ENCODE measurements at regions not wholly inside any gene's neighbourhood (a gene's known extent, or its start where the extent isn't known, plus 50 kb on each side); places are given as distances from the start of the nearest gene placed in this dataset.
"Not testable (repeated sequence)": the region's sequence is repeated elsewhere in the genome, so short reads cannot be mapped to it uniquely, and the experiment has no call there.

DNA sequence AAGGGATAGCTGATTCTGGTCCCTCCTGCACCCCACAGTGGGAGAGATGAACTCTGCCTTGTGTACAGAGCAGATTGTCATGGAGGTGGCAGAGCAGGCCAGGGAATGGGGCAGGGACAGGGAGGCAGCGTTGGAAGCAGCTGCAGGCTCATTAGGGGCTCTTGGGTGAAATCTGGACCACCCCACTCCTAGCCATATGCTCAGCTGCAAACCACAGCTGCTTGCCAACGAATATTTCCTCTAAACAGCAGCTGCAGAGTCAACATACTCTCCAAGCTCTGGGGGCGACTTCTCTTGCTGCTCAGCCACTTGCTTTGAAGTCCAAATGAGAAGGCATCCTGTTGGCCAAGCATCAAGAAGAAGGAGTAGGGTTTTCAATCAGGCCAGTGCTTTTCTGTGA is 302.3 kb upstream of the AUTS2 start:
- DNase-seq (ENCODE audit: low read depth in 2 of 2), result no peak

DNA sequence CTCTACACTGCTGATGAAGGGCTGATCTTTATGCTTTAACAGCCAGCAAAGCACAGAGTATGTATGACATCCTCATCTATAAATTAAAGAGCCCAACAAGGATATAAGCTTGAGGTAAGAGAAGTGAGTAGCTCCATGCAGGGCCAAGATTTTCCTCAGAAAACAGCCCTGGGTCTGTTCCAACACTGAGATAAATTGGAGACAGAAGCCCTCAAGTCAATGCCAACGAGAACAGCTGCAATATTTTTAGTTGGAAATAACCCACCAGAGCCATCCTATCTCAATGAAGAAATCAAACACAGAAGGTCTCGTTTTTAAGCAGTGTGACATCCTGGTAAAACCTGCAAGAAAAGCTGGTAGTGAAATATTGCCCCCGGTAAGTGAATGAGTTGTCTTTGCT is 297.0 kb upstream of the AUTS2 start:
- no peak for DNase-seq (ENCODE audit: low read depth in 2 of 2)

DNA sequence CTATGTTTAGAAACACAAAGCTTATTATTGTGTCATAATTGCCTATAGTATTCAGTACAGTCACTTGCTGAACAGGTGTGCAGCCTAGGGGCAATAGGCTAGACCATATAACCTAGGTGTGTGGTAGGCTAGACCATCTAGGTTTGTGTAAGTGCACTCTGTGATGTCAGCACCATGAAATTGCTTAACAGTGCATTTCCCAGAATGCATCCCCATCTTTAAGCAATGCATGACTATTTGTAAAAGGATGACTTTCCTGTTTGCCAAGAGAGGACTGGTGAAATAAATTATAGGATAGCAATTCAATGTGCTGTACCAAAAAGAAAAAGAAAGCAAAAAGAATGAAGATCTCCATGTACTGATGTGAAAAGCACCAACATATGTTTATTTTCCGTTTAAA is 288.7 kb upstream of the AUTS2 start:
- DNase-seq (ENCODE audit: low read depth in 2 of 2), result peak; percentile 9 to 12

DNA sequence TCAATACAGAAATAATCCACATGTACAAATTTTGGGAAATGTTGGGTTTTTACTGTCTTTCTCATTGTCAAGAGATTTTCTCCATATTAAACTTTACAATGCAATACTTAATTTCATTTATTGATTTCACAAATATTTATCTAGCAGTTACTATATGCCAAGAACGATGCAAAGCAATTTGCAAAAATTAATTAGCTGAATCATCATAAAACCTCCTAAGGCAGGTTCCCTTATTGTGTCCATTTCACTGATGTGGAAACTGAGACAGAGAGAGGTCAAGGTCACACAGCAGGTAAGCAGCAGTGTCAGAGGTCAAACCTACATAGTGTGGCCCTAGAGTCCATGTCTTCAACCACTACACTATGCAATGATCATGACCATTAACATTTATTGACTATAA is 286.8 kb upstream of the AUTS2 start:
- DNase-seq (ENCODE audit: low read depth in 2 of 2), result no peak

DNA sequence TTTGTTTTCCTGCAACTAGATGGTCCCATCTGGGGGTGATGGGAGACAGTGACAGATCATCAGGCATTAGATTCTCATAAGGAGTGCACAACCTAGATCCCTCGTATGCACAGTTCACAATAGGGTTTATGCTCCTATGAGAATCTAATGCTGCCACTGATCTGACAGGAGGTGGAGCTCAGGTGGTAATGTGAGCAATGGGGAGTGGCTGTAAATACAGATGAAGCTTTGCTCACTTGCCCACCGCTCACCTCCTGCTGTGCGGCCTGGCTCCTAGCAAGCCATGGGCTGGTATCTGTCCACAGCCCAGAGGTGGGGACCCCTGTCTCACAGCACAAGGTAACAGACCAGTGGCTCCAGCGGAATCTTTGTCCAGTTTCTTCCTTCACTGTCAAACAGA is 284.4 kb upstream of the AUTS2 start:
- DNase-seq (ENCODE audit: low read depth in 2 of 2), result not testable (repeated sequence)

DNA sequence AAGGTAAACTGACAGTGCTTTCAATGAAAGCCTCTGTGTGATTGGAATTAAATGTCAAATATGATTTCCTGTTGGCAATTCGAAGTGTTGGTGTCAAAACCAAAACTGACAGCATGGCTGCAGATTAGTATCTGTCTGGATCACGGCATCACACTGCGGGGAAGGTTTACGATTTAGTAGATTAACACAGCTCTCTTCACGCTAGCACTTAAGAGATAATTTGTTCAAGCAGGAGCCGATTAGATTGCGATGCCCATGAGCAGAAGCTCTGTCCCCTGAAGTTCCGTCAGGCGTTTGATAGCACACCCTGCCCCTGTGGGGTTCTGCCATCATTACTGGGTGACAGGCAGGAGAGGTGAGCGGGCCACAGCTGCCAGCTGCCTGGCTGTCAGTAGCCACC is 279.5 kb upstream of the AUTS2 start:
- DNase-seq (ENCODE audit: low read depth in 2 of 2), result no peak

DNA sequence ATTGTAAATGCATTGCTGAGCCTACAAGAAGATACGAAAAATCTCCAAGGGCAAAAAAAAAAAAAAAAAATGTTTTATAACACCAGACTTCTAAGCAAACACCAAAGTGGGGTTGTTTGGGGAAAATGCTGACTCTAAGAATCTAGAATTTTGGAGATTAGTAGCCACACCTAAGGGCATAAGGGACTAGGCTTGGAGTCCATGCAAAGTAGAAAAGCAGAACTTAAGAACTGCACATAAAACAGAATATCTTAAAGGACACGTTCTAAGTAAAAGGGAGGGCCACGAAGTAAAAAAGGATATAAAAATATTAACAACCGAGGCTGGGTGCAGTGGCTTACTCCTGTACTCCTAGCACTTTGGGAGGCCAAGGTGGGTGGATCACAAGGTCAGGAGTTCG is 269.8 kb upstream of the AUTS2 start:
- DNase-seq (ENCODE audit: low read depth in 2 of 2), result no peak

DNA sequence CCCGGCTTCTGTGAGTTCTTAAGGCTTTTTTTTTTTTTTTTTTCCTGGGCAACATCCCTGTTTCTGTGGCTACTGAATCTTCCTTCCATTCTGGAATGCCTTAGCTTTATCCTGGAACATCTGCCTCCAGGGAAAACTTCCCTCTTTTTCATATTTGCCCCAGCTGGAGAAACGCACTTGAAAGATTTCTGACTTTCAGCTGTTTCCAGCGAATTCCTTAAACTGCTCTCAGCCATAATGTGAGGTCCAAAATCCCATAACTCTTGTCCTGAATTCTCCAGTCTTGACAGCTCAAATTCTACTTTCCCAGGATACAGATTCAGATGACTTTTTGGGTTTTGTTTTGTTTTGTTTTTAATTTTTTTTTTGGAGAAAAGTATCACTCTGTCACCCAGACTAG is 263.6 kb upstream of the AUTS2 start:
- peak; percentile 80 to 84 for DNase-seq (ENCODE audit: low read depth in 2 of 2)

DNA sequence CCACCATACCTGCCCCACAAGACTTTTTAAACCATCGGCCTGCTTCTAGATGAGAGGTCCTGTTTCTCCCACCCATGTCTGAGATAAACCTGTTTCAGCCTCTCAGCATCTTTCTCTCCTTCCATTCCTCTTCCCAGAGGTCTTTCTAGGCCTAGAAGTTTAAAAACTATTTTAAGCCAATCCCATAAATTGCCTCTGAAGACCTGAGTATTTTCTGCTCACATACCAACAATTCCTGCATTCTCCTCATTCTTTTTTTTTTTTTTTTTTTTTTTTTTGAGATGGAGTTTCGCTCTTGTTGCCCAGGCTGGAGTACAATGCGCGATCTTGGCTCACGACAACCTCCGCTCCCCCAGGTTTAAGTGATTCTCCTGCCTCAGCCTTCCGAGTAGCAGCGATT is 262.9 kb upstream of the AUTS2 start:
- DNase-seq (ENCODE audit: low read depth in 2 of 2), result no peak

DNA sequence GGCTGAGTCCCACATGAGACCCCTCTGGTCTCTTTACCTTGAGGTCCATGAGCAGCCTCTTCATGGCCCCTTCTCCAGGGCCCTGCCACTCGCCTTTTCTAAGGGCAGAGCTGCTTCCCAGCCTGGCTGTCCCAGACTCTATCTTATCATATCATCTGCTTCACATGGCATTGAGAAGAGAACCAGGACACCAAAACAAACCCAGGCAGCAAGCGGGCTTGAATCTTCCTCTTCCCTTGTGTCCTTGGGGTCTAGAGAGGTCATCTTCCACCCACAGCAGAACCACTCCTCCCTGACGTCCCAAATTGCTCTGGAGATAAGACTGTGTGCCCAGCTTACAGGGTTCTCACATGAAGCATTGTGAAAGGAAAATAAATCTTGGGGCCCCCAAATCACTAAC is 261.3 kb upstream of the AUTS2 start:
- DNase-seq (ENCODE audit: low read depth in 2 of 2), result no peak

DNA sequence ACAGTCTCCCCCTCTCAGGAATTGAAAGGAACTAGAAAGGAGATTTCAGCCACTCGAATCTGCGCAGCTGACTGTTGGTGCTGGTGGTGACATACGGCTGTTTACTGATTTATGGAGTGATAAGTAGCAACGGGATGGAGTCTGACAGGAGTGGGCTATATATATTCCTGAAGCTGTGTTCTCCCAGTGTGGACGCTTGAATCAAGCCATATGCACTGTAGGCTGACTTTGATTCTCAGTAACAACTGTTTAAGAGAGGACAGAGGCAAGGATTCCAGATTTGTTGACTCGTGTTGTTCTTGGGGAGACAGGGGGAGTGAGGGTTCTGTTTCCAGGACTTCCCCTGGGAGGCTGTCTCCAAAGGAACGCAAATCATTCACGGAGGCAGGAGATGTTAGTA is 260.1 kb upstream of the AUTS2 start:
- DNase-seq (ENCODE audit: low read depth in 2 of 2), result peak; percentile 62 to 68

DNA sequence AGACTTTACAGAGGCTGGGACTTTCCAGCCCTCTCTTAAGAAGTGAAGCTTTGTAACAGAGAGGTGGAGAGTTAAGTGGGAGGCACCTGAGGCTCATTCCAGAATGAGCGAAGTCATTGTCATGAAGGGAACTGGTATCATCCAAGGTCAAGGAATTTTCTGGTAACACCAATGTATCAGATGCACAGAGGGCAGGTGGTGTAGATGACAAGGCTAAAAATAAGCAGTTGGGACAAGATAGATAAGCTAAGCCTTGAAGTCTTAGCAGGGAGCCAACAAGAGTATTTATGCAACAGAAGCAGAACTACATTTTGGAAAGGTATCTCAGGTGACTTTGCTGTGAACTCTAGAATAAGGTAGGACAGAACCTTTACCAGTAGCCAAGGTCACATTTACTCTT is 257.0 kb upstream of the AUTS2 start:
- DNase-seq (ENCODE audit: low read depth in 2 of 2), result no peak

DNA sequence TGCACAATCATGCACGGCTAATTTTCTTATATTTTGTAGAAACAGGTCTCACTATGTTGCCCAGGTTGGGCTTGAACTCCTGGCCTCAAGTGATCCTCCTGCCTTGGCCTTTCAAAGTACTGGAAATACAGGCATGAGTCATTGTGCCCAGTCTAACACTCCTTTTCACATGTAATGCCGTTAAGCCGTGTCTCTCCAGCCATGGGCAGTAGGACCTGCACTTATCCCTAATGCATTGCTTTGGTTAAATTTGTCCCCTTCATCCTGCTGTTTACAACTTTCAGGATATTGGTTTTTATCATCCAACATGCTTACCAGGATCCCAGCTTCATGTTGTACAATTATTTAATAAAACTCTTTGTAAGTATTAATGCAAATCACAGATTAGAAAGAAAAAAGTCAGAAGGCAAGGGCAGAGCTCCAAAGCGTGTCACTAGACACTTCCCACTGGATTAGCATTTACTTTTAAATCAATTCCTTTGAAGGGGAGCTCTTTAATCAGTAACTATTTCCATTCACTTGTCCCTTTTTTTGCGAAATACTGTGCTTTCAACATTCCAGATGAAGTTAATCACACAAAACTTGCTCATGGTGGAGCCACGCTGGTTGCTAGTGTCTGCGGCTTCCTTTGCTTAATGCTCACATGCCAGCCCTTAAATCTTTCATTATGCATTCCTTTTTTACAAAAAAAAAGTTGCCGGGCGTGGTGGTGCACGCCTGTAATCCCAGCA is 256.0 kb upstream of the AUTS2 start:
- peak; percentile 92 to 93 for DNase-seq (ENCODE audit: low read depth in 2 of 2)

DNA sequence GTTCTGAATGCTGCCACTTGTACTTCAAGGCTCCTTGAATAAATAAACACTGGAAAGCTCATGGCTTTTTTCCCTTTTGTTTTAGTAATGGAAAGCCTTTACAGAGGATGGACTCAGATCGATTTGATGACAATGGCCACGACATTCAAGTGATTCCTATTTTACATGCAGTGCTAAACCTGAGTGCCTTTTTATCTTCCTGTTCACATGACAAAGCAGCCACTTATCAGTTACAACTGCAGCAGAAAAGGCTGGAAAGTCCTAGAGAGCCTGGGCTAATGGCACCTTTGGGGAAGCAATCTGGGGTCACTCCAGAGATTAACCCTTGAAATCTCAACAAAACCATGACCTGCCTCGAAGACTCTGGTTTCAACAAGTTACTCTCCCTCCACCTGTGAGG is 249.0 kb upstream of the AUTS2 start:
- DNase-seq (ENCODE audit: low read depth in 2 of 2), result no peak

DNA sequence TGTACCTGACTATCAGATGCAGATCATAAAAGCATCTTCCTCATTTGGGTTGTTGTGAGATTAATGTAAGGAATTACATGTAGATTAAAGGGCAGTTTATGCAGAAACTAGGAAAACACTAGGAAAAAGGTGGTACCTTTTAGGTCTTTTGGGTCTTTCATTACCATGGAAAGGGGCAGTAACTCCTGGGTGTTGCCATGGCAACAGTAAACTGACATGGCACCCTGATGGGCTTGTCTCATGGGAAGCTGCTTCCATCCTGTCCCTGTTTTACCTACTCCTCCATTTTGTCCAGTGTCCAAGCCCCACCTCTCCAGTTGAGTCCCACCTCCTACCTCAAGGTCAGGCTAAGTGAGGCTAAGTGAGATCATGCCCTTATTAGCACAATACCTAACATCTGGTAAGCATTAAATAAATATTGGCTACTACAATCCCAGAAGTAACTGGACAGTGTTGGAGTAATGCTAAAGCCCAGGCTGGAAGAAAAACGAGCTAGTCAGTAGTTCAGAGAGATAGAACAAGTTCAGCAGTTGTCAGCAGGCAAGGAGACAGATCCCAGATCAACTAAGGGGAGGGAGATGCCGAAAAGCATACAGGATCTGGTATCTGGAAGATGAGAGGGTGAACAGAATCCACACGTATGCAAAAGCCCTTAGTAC is 240.0 kb upstream of the AUTS2 start:
- DNase-seq (ENCODE audit: low read depth in 2 of 2), result no peak

DNA sequence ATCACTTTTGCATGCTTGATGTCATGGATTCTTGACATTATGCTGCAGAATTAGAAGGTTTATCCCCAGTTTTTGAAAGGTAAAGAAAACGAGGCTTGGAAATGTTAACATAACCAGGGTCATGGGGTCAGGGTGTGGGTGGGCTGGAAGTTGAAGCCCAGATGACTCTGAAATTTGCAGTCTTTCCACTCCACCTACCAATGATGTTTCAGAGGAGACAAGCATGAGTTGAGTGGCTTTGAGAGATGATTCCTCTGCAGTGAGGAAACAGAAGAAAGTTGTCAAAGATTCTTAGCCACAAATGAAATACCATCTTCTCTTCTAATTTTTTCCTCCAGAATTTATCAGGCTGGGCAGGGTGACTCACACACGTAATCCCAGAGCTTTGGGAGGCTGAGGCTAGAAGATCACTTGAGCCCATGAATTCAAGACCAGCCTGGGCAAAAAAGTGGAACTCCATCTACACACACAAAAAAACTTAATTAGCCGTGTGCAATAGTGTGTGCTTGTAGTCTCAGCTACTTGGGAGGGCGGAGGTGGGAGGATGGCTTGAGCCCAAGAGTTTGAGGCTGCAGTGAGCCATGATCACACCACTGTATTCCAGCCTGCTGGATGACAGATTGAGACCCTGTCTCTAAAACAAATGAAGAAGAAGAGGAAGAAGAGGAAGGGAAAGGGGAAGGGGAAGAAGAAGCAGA is 239.1 kb upstream of the AUTS2 start:
- DNase-seq (ENCODE audit: low read depth in 2 of 2), result peak in 1 of 2 experiments; percentile 66

DNA sequence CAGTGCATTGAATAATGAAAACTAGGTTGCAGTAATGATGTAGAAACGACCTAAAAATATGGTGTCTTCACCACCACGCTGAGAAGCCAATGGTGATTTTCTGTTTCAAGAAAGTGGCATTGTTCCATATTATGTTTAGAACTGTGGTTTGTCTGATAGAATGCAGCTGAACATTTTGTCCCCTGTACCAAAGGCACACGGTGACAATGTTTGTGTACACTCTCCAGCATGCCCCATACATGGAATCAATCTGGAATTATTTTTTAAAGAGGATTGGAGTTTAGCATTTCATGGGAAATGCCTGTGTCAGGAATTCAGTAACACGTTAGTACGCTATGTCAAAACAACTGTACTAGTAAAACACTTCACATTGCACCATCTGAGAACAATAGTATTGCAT is 237.4 kb upstream of the AUTS2 start:
- no peak for DNase-seq (ENCODE audit: low read depth in 2 of 2)

DNA sequence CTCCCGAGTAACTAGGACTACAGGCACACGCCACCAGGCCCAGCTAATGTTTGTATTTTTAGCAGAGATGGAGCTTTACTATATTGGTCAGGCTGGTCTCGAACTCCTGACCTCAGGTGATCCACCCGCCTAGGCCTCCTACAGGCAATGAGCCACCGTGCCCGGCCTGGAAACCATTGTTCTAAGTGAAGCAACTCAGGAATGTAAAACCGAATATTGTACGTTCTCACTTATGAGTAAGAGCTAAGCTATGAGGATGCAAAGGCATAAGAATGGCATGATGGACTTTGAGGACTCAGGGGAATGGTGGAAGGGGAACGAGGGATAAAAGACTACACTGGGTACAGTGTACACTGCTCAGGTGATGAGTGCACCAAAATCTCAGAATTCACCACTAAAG is 235.1 kb upstream of the AUTS2 start:
- DNase-seq (ENCODE audit: low read depth in 2 of 2), result no peak

DNA sequence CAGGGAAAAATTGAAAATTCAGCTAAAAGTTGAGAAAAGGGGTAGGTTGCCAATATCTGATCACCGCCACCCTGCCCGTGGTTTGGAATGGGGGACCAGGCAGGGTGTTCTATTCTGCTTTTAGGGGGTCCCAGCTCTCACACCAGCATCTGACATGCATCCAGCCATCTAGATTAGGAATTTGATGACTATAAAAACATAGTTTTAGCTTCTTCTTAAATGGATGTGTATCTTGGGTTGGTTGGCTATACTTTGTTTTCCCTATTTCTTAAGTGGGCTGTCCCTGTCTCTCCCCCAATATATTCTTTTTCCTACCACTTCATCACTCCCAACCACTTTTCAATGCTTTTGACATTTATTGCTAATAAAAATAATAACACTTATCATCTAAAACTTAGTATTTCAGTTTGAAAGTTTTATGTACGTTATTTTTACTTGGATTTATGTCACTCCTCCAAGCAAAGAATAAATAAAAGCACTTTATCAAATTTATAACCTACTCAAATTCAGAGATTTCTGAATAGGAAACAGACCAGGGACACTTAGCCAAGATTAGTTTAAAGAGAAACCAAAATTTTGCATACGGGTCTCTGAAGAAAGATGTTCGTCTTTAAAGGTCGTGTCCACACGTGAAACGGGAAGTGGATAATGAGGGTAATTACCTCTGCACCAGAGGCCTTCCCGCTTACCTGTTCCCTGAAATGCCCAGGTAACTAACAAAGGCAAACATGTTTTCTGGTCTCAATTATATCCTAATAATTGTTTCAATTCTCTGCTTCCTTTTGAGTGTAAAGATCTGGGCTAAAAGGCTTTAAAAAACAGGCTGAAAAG is 233.2 kb upstream of the AUTS2 start:
- DNase-seq (ENCODE audit: low read depth in 2 of 2), result no peak

DNA sequence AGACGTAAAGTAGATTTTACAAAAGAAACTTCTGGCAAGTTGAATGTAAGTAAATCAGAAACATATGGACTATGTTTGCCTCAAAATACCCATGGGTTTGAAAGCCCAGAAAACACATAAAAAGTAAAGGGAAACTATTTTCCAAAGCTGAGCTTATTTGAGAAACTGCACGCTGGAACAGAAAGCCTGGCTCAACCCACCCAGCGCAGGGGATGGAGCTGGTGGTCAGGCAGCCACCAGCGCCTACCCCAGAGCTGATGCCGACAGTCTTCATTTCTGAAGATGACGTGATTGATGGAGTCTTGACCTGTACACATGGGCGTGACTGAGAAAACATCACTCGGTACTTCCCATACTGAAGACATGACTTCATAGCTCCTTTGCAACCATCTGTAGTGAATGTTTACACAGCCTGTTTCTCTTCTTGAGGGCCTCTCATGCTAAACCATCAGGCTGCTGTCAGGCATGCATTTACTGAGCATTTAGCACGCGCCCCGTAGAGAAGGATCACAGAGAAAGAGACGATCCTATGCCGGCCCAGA is 232.6 kb upstream of the AUTS2 start:
- DNase-seq (ENCODE audit: low read depth in 2 of 2), result peak; percentile 88

DNA sequence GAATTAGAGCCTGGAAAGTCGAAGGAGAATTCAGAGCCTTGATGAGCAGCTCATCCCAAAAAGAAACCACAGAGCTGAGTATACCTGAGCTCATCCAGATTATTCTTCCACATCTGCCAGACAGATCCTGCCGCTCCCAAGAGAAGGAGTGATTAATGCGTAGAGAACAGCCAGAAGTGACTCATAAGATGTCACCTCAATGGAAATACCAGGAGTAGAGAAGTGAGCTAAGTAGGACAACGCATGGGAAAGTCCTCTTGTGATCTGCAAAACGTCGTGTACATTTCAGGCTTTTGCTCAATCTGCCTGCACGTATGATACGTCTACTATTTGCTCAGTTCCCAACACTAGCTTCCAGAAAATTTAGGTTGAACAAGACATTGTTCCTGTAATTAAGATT is 230.5 kb upstream of the AUTS2 start:
- DNase-seq (ENCODE audit: low read depth in 2 of 2), result peak; percentile 74 to 79

All from fibroblast of skin of left quadriceps (primary cell).